Upper lobe of right lung (tissue), 1 donor: ENCODE measurements at regions not wholly inside any gene's neighbourhood (a gene's known extent, or its start where the extent isn't known, plus 50 kb on each side); places are given as distances from the start of the nearest gene placed in this dataset.

Experiments used
- ATAC-seq: fragments of 200-7000 bp; cut with Tn5 transposase; one replicate; pipeline ENCODE4 v1.9.1; 2020; ENCODE audit warnings: mild to moderate bottlenecking, moderate library complexity
- DNase-seq: peaks from one replicate; pipeline ENCODE4 v3.0.0-alpha.2; 2020
- H3K27ac ChIP-seq: fragments of 200-600 bp; one replicate; pipeline ENCODE4 v1.8.0; 2022
- H3K27me3 ChIP-seq: fragments of 200-600 bp; one replicate; pipeline ENCODE4 v1.8.0; 2022; ENCODE audit warnings: mild to moderate bottlenecking
- H3K36me3 ChIP-seq: fragments of 200-600 bp; one replicate; pipeline ENCODE4 v1.8.0; 2022
- H3K4me1 ChIP-seq: fragments of 200-600 bp; one replicate; pipeline ENCODE4 v1.8.0; 2022
- H3K4me3 ChIP-seq: fragments of 200-600 bp; one replicate; pipeline ENCODE4 v1.8.0; 2022; ENCODE audit warnings: mild to moderate bottlenecking
- H3K9me3 ChIP-seq: fragments of 200-600 bp; one replicate; pipeline ENCODE4 v1.8.0; 2022
- intact Hi-C: fragments of 100-400 bp; cut with DNase I; formaldehyde crosslinking; loops from one replicate; pipeline ENCODE4 v1.11.0; 2022
- TF ChIP-seq, protein P1 (sequence below): fragments of 200-600 bp; IDR thresholded peaks from one replicate; pipeline ENCODE4 v1.8.0; 2022; ENCODE audit warnings: antibody characterized with exemption
- donor health status: DM: no; HTN: yes; CAD: no; lungs with severe emphysema.

DNA sequence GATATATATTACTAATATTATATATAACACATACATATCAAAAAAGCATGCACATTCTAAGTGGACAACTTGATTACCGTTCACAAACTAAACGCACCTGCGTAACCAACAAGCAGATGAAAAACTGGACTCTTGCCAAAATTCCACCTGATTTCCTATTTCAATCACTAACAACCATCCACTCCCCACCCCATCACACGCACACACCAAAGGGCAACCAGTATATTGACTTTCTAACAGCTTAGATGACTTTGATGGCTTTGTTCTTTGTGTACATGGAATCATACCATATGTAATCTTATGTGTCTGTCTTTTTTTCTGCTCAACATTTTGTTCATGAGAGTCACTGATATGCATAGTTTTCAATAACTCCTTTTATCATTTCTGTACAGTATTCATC is 496.8 kb upstream of the ARRDC4 start:
- H3K27me3 ChIP-seq: no peaks in the 10 kb centered on the region
- intact Hi-C loops: no loop called here
- no peak for DNase-seq
- no peak overlapping the region for H3K27ac ChIP-seq
- H3K4me1 ChIP-seq: no peaks in the 10 kb centered on the region
- TF ChIP-seq, protein P1, sequence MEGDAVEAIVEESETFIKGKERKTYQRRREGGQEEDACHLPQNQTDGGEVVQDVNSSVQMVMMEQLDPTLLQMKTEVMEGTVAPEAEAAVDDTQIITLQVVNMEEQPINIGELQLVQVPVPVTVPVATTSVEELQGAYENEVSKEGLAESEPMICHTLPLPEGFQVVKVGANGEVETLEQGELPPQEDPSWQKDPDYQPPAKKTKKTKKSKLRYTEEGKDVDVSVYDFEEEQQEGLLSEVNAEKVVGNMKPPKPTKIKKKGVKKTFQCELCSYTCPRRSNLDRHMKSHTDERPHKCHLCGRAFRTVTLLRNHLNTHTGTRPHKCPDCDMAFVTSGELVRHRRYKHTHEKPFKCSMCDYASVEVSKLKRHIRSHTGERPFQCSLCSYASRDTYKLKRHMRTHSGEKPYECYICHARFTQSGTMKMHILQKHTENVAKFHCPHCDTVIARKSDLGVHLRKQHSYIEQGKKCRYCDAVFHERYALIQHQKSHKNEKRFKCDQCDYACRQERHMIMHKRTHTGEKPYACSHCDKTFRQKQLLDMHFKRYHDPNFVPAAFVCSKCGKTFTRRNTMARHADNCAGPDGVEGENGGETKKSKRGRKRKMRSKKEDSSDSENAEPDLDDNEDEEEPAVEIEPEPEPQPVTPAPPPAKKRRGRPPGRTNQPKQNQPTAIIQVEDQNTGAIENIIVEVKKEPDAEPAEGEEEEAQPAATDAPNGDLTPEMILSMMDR: no peak
- no peaks in the 10 kb centered on the region for H3K36me3 ChIP-seq
- H3K9me3 ChIP-seq: no peaks in the 10 kb centered on the region
- ATAC-seq: no peak
- H3K4me3 ChIP-seq: no peak overlapping the region

DNA sequence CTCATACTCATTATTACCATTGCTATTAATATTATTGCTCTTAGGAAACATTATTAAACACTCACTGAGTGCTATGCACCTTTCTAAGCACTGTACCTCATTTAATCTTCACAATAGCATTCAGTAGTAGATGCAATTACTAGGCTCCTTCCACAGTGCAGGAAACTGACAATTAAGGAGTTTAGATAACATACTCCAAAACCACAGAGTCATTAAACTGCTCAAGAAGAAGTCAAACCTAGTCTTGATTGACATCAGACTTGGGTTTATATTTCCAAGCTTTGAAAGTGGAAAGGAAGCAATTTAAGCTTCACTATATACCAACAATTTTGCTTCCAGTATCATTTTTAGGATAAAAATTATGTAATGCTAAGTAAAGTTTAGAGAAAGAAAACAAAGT is 490.1 kb upstream of the ARRDC4 start:
- Histone ChIP-seq H3K4me3 (no peak overlapping the region), H3K27ac (no peak overlapping the region), H3K4me1 (no peaks in the 10 kb centered on the region), H3K36me3 (no peaks in the 10 kb centered on the region), H3K9me3 (no peaks in the 10 kb centered on the region), H3K27me3 (no peaks in the 10 kb centered on the region)
- intact Hi-C loops: no loop called here
- TF ChIP-seq, protein P1: no peak
- DNase-seq (no peak), ATAC-seq (no peak)

DNA sequence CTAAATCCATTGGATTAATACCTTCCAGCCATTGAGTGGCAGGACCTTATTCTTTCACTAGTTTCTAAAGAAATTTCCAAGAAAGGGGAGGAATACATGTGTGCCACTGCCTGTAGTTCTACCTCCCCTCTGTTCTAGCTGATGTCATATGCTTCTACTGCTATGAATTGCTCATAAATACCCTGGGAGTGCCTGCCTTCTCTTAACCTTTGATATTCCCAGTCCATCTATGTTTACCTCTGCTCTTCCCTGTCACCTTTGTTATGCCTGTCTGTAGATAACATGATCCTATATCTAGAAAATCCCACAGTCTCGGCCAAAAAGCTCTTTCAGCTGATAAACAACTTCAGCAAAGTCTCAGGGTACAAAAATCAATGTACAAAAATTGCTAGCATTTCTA is 486.9 kb upstream of the ARRDC4 start:
- Histone ChIP-seq H3K36me3 (no peaks in the 10 kb centered on the region), H3K4me1 (no peaks in the 10 kb centered on the region), H3K4me3 (no peak overlapping the region), H3K27ac (no peak overlapping the region), H3K9me3 (no peaks in the 10 kb centered on the region), H3K27me3 (no peaks in the 10 kb centered on the region)
- no peak for DNase-seq
- TF ChIP-seq, protein P1: no peak
- intact Hi-C loops: no loop called here
- ATAC-seq: no peak

DNA sequence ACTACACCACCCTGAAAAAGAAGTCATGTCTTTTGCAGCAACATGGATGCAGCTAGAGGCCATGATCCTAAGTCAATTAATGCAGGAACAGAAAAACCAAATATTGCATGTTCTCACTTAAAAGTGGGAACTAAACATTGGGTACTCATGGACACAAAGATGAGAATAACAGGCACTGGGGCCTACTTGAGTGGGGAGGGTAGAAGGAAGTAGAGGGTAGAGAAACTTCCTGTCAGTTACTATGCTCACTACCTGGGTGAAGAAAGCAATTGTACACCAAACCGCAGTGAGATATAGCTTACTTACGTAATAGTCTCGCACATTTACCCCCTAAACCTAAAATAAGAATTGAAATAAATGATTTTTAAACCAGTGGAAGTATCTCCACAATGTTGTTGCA is 480.5 kb upstream of the ARRDC4 start:
- Histone ChIP-seq H3K4me1 (no peaks in the 10 kb centered on the region), H3K27me3 (no peaks in the 10 kb centered on the region), H3K36me3 (no peaks in the 10 kb centered on the region), H3K9me3 (no peaks in the 10 kb centered on the region), H3K27ac (no peak overlapping the region), H3K4me3 (no peak overlapping the region)
- intact Hi-C loops: no loop called here
- DNase-seq: no peak
- TF ChIP-seq, protein P1: no peak
- no peak for ATAC-seq

DNA sequence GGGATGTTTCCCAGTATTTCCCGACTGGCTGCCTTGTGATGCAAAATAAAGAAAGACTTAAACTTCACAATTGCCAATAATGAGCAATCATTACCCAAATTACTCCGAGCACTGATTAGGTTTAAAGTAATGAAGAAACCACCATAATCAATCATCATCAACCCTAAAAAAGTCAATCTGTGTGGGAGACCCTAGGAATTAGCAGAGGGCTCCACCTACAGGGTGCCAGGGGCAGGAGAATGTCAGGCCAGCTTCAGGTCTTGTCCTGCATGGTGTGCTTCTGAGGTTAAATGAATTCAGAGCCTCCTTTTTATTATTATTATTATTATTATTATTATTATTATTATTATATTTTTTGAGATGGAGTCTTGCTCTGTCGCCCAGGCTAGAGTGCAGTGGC is 478.0 kb upstream of the ARRDC4 start:
- no peaks in the 10 kb centered on the region for H3K9me3 ChIP-seq
- no peak for DNase-seq
- ATAC-seq: no peak
- no peaks in the 10 kb centered on the region for H3K4me1 ChIP-seq
- no peak overlapping the region for H3K4me3 ChIP-seq
- H3K27me3 ChIP-seq: no peaks in the 10 kb centered on the region
- H3K27ac ChIP-seq: no peak overlapping the region
- TF ChIP-seq, protein P1: no peak
- intact Hi-C loops: no loop called here
- H3K36me3 ChIP-seq: no peaks in the 10 kb centered on the region

DNA sequence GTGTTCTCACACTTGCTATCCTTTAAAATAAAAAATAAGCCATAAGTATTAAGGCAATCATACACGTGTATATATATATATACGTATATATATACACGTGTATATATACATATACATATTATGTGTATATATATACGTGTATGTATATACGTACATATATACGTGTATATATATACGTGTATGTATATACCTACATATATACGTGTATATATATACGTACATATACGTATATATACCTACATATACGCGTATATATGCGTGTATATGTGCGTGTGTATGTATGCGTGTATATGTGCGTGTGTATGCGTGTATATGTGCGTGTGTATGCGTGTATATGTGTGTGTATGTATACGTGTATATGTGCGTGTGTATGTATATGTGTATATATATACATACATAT is 477.3 kb upstream of the ARRDC4 start:
- no peak for ATAC-seq

More for the DNA sequence above, 477.3 kb upstream of the ARRDC4 start:
- TF ChIP-seq, protein P1: no peak
- no peak for DNase-seq
- no peaks in the 10 kb centered on the region for H3K9me3 ChIP-seq
- no peak overlapping the region for H3K4me3 ChIP-seq
- no peaks in the 10 kb centered on the region for H3K4me1 ChIP-seq
- no peak overlapping the region for H3K27ac ChIP-seq
- intact Hi-C loops: no loop called here
- H3K27me3 ChIP-seq: no peaks in the 10 kb centered on the region
- H3K36me3 ChIP-seq: no peaks in the 10 kb centered on the region
